ENCODE measurements at regions not wholly inside any gene's neighbourhood (a gene's known extent, or its start where the extent isn't known, plus 50 kb on each side); places are given as distances from the start of the nearest gene placed in this dataset.

- peak overlapping the region; percentile 68 for H2BK20ac ChIP-seq (ENCODE audit: low read depth, low read length)
- H3K27me3 ChIP-seq (ENCODE audit: control insufficient read depth, insufficient read depth, low read length) = no peaks in the 10 kb centered on the region
- peak overlapping the region; percentile 84 for H2AFZ ChIP-seq (replicated peaks; ENCODE audit: low read length, poor library complexity)
- peak overlapping the region; percentile 9; the same call in 1 of the 2 replicates for H3K9ac ChIP-seq (ENCODE audit: low read depth, low read length)
- H2AK5ac ChIP-seq (ENCODE audit: low read depth, low read length) = no peak overlapping the region
- peak overlapping the region; percentile 28; the same call in 1 of the 2 replicates for H3K27ac ChIP-seq (ENCODE audit: insufficient read depth, low read length)
- 17% methylated on average over 1 of the region's 4 CpGs; no CpG with 5 or more reads in 1 of the 2 experiments for WGBS, 2 experiments (ENCODE audit: extremely low coverage in 2 of 2, insufficient read length in 1 of 2)
- no peaks in the 10 kb centered on the region for H3K36me3 ChIP-seq (ENCODE audit: control insufficient read depth, insufficient read depth, low read length)
- peak overlapping the region; percentile 64 for H4K91ac ChIP-seq (ENCODE audit: insufficient read depth, low read depth, low read length)
- H3K9me1 ChIP-seq (ENCODE audit: insufficient read depth, low read length) = 0 out of 2 replicates have a peak, but pooled peaks cover 3% of the 10 kb centered on the region
- DNase-seq (peak; percentile 39), ATAC-seq (ENCODE audit: low read depth) (peak; percentile 76)
- H3K56ac ChIP-seq (ENCODE audit: extremely low read depth, insufficient read depth, low read length) = peak overlapping the region; percentile 1; the same call in 1 of the 2 replicates
- H3K14ac ChIP-seq (replicated peaks; ENCODE audit: low read depth, low read length) = peak overlapping the region; percentile 69; the same call in 1 of the 2 replicates
- ChIA-PET POLR2A (ENCODE audit: unreplicated experiment) (interaction anchor here (0.6 kb wide), 1 partner anchor 173 kb away, joined by 5 read pairs; no protein-coding TSS in a partner anchor), CTCF (no interaction called here)
- no peak overlapping the region for H2AK9ac ChIP-seq (replicated peaks; ENCODE audit: low read depth, low read length, poor library complexity)
- no TSS peak for BruUV-seq (replicated peaks)
- H3K4ac ChIP-seq (ENCODE audit: low read depth, low read length) = peak overlapping the region; percentile 44
- H4K8ac ChIP-seq (ENCODE audit: low read depth in 2 of 2, low read length in 2 of 2) = peak overlapping the region; percentile 3 to 74; a peak in 3 of 4 replicates
- peaks cover 4% of the 10 kb centered on the region; the same call in 1 of the 2 replicates for H3K4me1 ChIP-seq (ENCODE audit: control insufficient read depth, insufficient read depth, low read length)
- intact Hi-C loops (cut with micrococcal nuclease) (no loop called here), dilution Hi-C loops (cut with HindIII; ENCODE audit: low sequenced_read_pairs, unreplicated experiment) (no loop called here), in situ Hi-C loops (cut with MboI; ENCODE audit: low sequenced_read_pairs) (no loop called here)
- H3K79me1 ChIP-seq (ENCODE audit: low read depth in 1 of 2, low read length in 2 of 2) = no peaks in the 10 kb centered on the region
- H2BK15ac ChIP-seq (ENCODE audit: low read depth, low read length) = peak overlapping the region; percentile 4; the same call in 1 of the 3 replicates
- H2BK120ac ChIP-seq (ENCODE audit: low read depth, low read length) = peak overlapping the region; percentile 77
- peak overlapping the region; percentile 13; the same call in 1 of the 2 replicates for H3K18ac ChIP-seq (ENCODE audit: low read depth, low read length)
- H2BK5ac ChIP-seq (ENCODE audit: low read depth, low read length, poor library complexity, severe bottlenecking) = peak overlapping the region; percentile 66
- no peak overlapping the region for H4K5ac ChIP-seq (ENCODE audit: low read depth, low read length)
- H3K9me3 ChIP-seq (ENCODE audit: control insufficient read depth, insufficient read depth, low read length) = no peaks in the 10 kb centered on the region
- no peak overlapping the region for H3K4me3 ChIP-seq (ENCODE audit: insufficient read depth, low read depth, low read length)
- no peaks in the 10 kb centered on the region for H4K20me1 ChIP-seq (ENCODE audit: insufficient read depth, low read length)
- TF ChIP-seq CTCF (conservative IDR thresholded peaks at IDR 0.05; ENCODE audit: low read depth, low read length) (no peak), RFX5 (IDR thresholded peaks at IDR 0.05; ENCODE audit: low read depth, low read length) (no peak), RAD21 (IDR thresholded peaks at IDR 0.05; ENCODE audit: low read length) (no peak), FOS (IDR thresholded peaks at IDR 0.05; ENCODE audit: low read depth, low read length) (no peak), POLR2A (IDR thresholded peaks at IDR 0.05; ENCODE audit: low read depth, low read length) (no peak), BHLHE40 (IDR thresholded peaks at IDR 0.05; ENCODE audit: low read depth, low read length) (no peak), CEBPB (IDR thresholded peaks at IDR 0.05; ENCODE audit: low read depth, low read length) (no peak), CHD1 (IDR thresholded peaks at IDR 0.05; ENCODE audit: low read depth, low read length) (no peak), SMC3 (IDR thresholded peaks at IDR 0.05; ENCODE audit: low read depth, low read length) (no peak), USF2 (IDR thresholded peaks at IDR 0.05; ENCODE audit: low read depth, low read length) (no peak), MAZ (IDR thresholded peaks at IDR 0.05; ENCODE audit: borderline replicate concordance, low read depth, low read length) (no peak)
- TF ChIP-seq, protein P1, sequence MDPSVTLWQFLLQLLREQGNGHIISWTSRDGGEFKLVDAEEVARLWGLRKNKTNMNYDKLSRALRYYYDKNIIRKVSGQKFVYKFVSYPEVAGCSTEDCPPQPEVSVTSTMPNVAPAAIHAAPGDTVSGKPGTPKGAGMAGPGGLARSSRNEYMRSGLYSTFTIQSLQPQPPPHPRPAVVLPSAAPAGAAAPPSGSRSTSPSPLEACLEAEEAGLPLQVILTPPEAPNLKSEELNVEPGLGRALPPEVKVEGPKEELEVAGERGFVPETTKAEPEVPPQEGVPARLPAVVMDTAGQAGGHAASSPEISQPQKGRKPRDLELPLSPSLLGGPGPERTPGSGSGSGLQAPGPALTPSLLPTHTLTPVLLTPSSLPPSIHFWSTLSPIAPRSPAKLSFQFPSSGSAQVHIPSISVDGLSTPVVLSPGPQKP (IDR thresholded peaks at IDR 0.05; ENCODE audit: borderline replicate concordance, low read depth, low read length) = no peak
- peak overlapping the region; percentile 37 for H3K4me2 ChIP-seq (ENCODE audit: low read depth, low read length)
- peak overlapping the region; percentile 78 for H3K23ac ChIP-seq (ENCODE audit: low read depth, low read length)
Measured at GRCh38 chr5:145499483-145499882, 335.7 kb downstream of the PRELID2 start.

Measured in IMR-90 (cell line).